HepG2 (cell line): ENCODE measurements at regions not wholly inside any gene's neighbourhood (a gene's known extent, or its start where the extent isn't known, plus 50 kb on each side); places are given as distances from the start of the nearest gene placed in this dataset.

Experiments
- ATAC-seq: fragments of 200-7000 bp; cut with Tn5 transposase; 3 replicates; pipeline ENCODE4 v1.9.1; 2020; ENCODE audit warnings: mild to moderate bottlenecking, moderate library complexity
- BruUV-seq: library from RNA; stranded (reverse); fragments of 400-500 nt; replicated peaks from 2 replicates; lab custom pipeline; 2021; lab: Mats Ljungman, UMichigan
- CTCF ChIA-PET: fragments of 300-600 bp; formaldehyde crosslinking; extraction: SDS; loops from one replicate; lab custom pipeline; 2021; ENCODE audit warnings: low total read pairs, inconsistent platforms, low intra/inter-chr PET ratio; lab: Yijun Ruan, JAX
- POLR2A ChIA-PET: fragments of 350-600 bp; sonication (Branson Sonifier 250); formaldehyde crosslinking; loops from one replicate; lab custom pipeline; 2020; ENCODE audit warnings: antibody characterized with exemption, inconsistent platforms; lab: Yijun Ruan, JAX
- DNase-seq: peaks from one replicate; pipeline ENCODE4 v3.0.0-alpha.2; 2015; ENCODE audit warnings: low spot score
- FAIRE-seq: peaks from 3 replicates; lab custom pipeline; 2011; peaks lifted over from hg19 to GRCh38; lab: Jason Lieb, UNC
- H2AFZ ChIP-seq: one replicate; pipeline ENCODE4 v1.6.1; 2011; ENCODE audit warnings: low read length, inconsistent platforms
- H3K27ac ChIP-seq: fragments of 300-600 bp; 3 replicates; pipeline ENCODE4 v1.8.0; 2011; ENCODE audit warnings: mixed run types, mild to moderate bottlenecking, mixed read lengths, low read length, inconsistent platforms; ENCODE audit not compliant: insufficient read depth; ENCODE audit errors: extremely low read length
- H3K27me3 ChIP-seq, 2 experiments: fragments of 200-600 bp in 1 of 2; 2 replicates in 1 of 2; 3 replicates in 1 of 2; pipeline versions ENCODE4 v1.6.0 to v1.8.0; 2011; ENCODE audit warnings: low read length in 2 of 2, mild to moderate bottlenecking in 2 of 2, moderate library complexity in 2 of 2, inconsistent platforms in 1 of 2; ENCODE audit not compliant: insufficient read depth in 2 of 2, control insufficient read depth in 1 of 2
- H3K36me3 ChIP-seq, 2 experiments: fragments of 200-600 bp in 1 of 2; replicated peaks in 1 of 2; 2 replicates in 1 of 2; 3 replicates in 1 of 2; pipeline versions ENCODE4 v1.5.1 to v1.8.0; 2011; ENCODE audit warnings: low read length in 2 of 2, inconsistent platforms in 1 of 2; ENCODE audit not compliant: insufficient read depth in 2 of 2, control insufficient read depth in 1 of 2
- H3K4me1 ChIP-seq: 2 replicates; pipeline ENCODE4 v1.5.1; 2012; ENCODE audit warnings: low read length, inconsistent platforms; ENCODE audit not compliant: insufficient read depth
- H3K4me2 ChIP-seq: 2 replicates; pipeline ENCODE4 v1.6.0; 2011; ENCODE audit warnings: low read depth, low read length, inconsistent platforms
- H3K4me3 ChIP-seq, 3 experiments: fragments of 200-600 bp in 1 of 3; sonication (generic), shearing (Covaris generic) in 1 of 3; replicated peaks in 1 of 3; 2 replicates each; pipeline ENCODE4 v1.5.1; 2011 to 2016; ENCODE audit warnings: low read length in 3 of 3, inconsistent platforms in 2 of 3, low read depth in 2 of 3, mild to moderate bottlenecking in 2 of 3, control low read depth in 1 of 3, mixed read lengths in 1 of 3; ENCODE audit not compliant: insufficient read depth in 1 of 3
- H3K79me2 ChIP-seq: one replicate; pipeline ENCODE4 v1.6.1; 2011; ENCODE audit warnings: low read length, inconsistent platforms; ENCODE audit not compliant: insufficient read depth
- H3K9ac ChIP-seq: 2 replicates; pipeline ENCODE4 v1.6.0; 2011; ENCODE audit warnings: mild to moderate bottlenecking, low read depth, low read length, inconsistent platforms; ENCODE audit not compliant: insufficient read depth
- H3K9me3 ChIP-seq: 2 replicates; pipeline ENCODE4 v1.5.1; 2012; ENCODE audit warnings: mild to moderate bottlenecking, low read length
- H4K20me1 ChIP-seq: 2 replicates; pipeline ENCODE4 v1.6.0; 2011; ENCODE audit warnings: inconsistent platforms, mild to moderate bottlenecking, low read length, moderate library complexity; ENCODE audit not compliant: insufficient read depth
- CBFB ChIP-seq: sonication (generic); formaldehyde crosslinking; IDR thresholded peaks from 2 replicates; pipeline ENCODE4 v1.4.0; 2020; ENCODE audit warnings: missing genetic modification reagents
- CSRNP2 ChIP-seq: sonication (generic); formaldehyde crosslinking; conservative IDR thresholded peaks from 2 replicates; pipeline ENCODE4 v1.8.0; 2022; ENCODE audit warnings: low read depth, missing genetic modification reagents
- FOSL2 ChIP-seq: sonication (generic); formaldehyde crosslinking; IDR thresholded peaks from 2 replicates; pipeline ENCODE4 v1.4.0; 2020; ENCODE audit warnings: missing genetic modification reagents
- FOXO4 ChIP-seq: sonication (generic); formaldehyde crosslinking; conservative IDR thresholded peaks from 2 replicates; pipeline ENCODE4 v1.8.1; 2023; ENCODE audit warnings: missing genetic modification reagents
- JARID2 ChIP-seq: sonication (generic); formaldehyde crosslinking; IDR thresholded peaks from 2 replicates; pipeline ENCODE4 v1.8.1; 2023; ENCODE audit warnings: missing genetic modification reagents, inconsistent platforms; ENCODE audit not compliant: insufficient replicate concordance
- KMT2B ChIP-seq: IDR thresholded peaks from 2 replicates; pipeline ENCODE4 v1.6.1; 2016; ENCODE audit warnings: missing genetic modification reagents, missing compliant biosample characterization
- MAF1 ChIP-seq: sonication (generic); formaldehyde crosslinking; IDR thresholded peaks from 2 replicates; pipeline ENCODE4 v1.5.0; 2020; ENCODE audit warnings: missing genetic modification reagents, borderline replicate concordance
- MAFG ChIP-seq: sonication (generic); formaldehyde crosslinking; IDR thresholded peaks from 2 replicates; pipeline ENCODE4 v1.5.1; 2020; ENCODE audit warnings: mild to moderate bottlenecking, missing genetic modification reagents
- MAZ ChIP-seq, 2 experiments: sonication (generic) in 1 of 2; formaldehyde crosslinking in 1 of 2; IDR thresholded peaks; 2 replicates each; pipeline versions ENCODE4 v1.5.0 to v1.6.1; 2012 to 2020; ENCODE audit warnings: low read depth in 2 of 2, mild to moderate bottlenecking in 2 of 2, borderline replicate concordance in 1 of 2, improper control_type of control experiment in 1 of 2, low read length in 1 of 2, missing genetic modification reagents in 1 of 2, moderate library complexity in 1 of 2
- ZBTB3 ChIP-seq: sonication (generic); formaldehyde crosslinking; IDR thresholded peaks from 2 replicates; pipeline ENCODE4 v1.4.0; 2020; ENCODE audit warnings: low read depth, mild to moderate bottlenecking, moderate library complexity, missing genetic modification reagents, borderline replicate concordance
- ZBTB42 ChIP-seq: sonication (generic); formaldehyde crosslinking; IDR thresholded peaks from 2 replicates; pipeline ENCODE4 v1.5.0; 2020; ENCODE audit warnings: mild to moderate bottlenecking, missing genetic modification reagents
- ZBTB7B ChIP-seq: sonication (generic); formaldehyde crosslinking; IDR thresholded peaks from 2 replicates; pipeline ENCODE4 v1.4.0; 2020; ENCODE audit warnings: missing genetic modification reagents
- ZNF101 ChIP-seq: sonication (generic); formaldehyde crosslinking; IDR thresholded peaks from 2 replicates; pipeline ENCODE4 v1.4.0; 2020; ENCODE audit warnings: mild to moderate bottlenecking, low read depth, missing genetic modification reagents, borderline replicate concordance
- ZNF124 ChIP-seq: sonication (generic); formaldehyde crosslinking; IDR thresholded peaks from 2 replicates; pipeline ENCODE4 v1.4.0; 2020; ENCODE audit warnings: missing genetic modification reagents
- ZNF230 ChIP-seq: sonication (generic); formaldehyde crosslinking; IDR thresholded peaks from 2 replicates; pipeline ENCODE4 v1.4.0; 2020; ENCODE audit warnings: mild to moderate bottlenecking, missing genetic modification reagents
- ZNF263 ChIP-seq: sonication (generic); formaldehyde crosslinking; IDR thresholded peaks from 2 replicates; pipeline ENCODE4 v1.4.0; 2020; ENCODE audit warnings: missing genetic modification reagents
- ZNF496 ChIP-seq: sonication (generic); formaldehyde crosslinking; IDR thresholded peaks from 2 replicates; pipeline ENCODE4 v1.8.1; 2023; ENCODE audit warnings: mild to moderate bottlenecking, moderate library complexity, missing genetic modification reagents; ENCODE audit not compliant: insufficient replicate concordance
- ZNF747 ChIP-seq: sonication (generic); formaldehyde crosslinking; IDR thresholded peaks from 2 replicates; pipeline ENCODE4 v1.8.1; 2023; ENCODE audit warnings: missing genetic modification reagents, mild to moderate bottlenecking, borderline replicate concordance
- ZNF816 ChIP-seq: sonication (generic); formaldehyde crosslinking; IDR thresholded peaks from 2 replicates; pipeline ENCODE4 v1.8.0; 2022; ENCODE audit warnings: missing genetic modification reagents, mild to moderate bottlenecking, borderline replicate concordance
- WGBS: methylation state at CpG from one replicate; pipeline ENCODE4 v1.1.6; 2017; ENCODE audit warnings: low lambda C conversion rate; 5-methylcytosine and 5-hydroxymethylcytosine counted together
- in situ Hi-C: cut with HindIII; loops from 2 replicates; pipeline ENCODE4 v1.10.0; 2017; ENCODE audit warnings: low pct_unique_long_range_greater_than_20kb; ENCODE audit not compliant: extremely low pct_ligation_motif_present
- intact Hi-C: fragments of 100-400 bp; cut with micrococcal nuclease; formaldehyde crosslinking; loops from one replicate; pipeline ENCODE4 v1.10.0; 2022; ENCODE audit not compliant: unreplicated experiment
- TF ChIP-seq, protein P1 (sequence below): sonication (generic); formaldehyde crosslinking; IDR thresholded peaks from 2 replicates; pipeline ENCODE4 v1.4.0; 2020; ENCODE audit warnings: missing genetic modification reagents

GRCh38 chr1:88557014-88557413 lies 127.1 kb upstream of the PKN2 start:
- no peak for ATAC-seq
- Histone ChIP-seq H3K27me3 (no peaks in the 10 kb centered on the region), H3K36me3 (no peaks in the 10 kb centered on the region), H3K4me3 (no peak overlapping the region), H2AFZ (no peak overlapping the region), H3K4me2 (no peak overlapping the region), H3K27ac (no peak overlapping the region), H3K4me1 (no peaks in the 10 kb centered on the region), H3K9ac (no peak overlapping the region), H3K79me2 (no peaks in the 10 kb centered on the region), H3K9me3 (no peaks in the 10 kb centered on the region), H4K20me1 (no peaks in the 10 kb centered on the region)
- in situ Hi-C loops (loop anchor here (25.0 kb wide), 1 partner anchor 1245 kb away; no protein-coding TSS in a partner anchor), intact Hi-C loops (no loop called here)
- ChIA-PET POLR2A (no interaction called here), CTCF (no interaction called here)
- 45% methylated on average over 3 of the region's 3 CpGs for WGBS
- BruUV-seq: no TSS peak
- FAIRE-seq: no peak
- no peak for TF ChIP-seq ZNF816 (CRISPR knock-in tag)
- TF ChIP-seq JARID2: no peak
- TF ChIP-seq, protein P1, sequence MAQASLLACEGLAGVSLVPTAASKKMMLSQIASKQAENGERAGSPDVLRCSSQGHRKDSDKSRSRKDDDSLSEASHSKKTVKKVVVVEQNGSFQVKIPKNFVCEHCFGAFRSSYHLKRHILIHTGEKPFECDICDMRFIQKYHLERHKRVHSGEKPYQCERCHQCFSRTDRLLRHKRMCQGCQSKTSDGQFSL: no peak
- no peak for TF ChIP-seq ZBTB7B (CRISPR knock-in tag)
- TF ChIP-seq FOSL2 (CRISPR knock-in tag): no peak
- no peak for TF ChIP-seq ZNF496 (CRISPR knock-in tag)
- no peak for TF ChIP-seq MAZ (IDR thresholded peaks at IDR 0.05; ENCODE audit: borderline replicate concordance, low read depth, low read length)
- TF ChIP-seq MAZ (CRISPR knock-in tag; IDR thresholded peaks at IDR 0.05; ENCODE audit: low read depth): no peak
- no peak for TF ChIP-seq MAF1
- TF ChIP-seq ZNF101 (CRISPR knock-in tag): no peak
- no peak for TF ChIP-seq ZBTB3 (CRISPR knock-in tag)
- TF ChIP-seq CSRNP2 (CRISPR knock-in tag): no peak
- TF ChIP-seq ZBTB42 (CRISPR knock-in tag): no peak
- no peak for TF ChIP-seq ZNF124 (CRISPR knock-in tag)
- no peak for TF ChIP-seq KMT2B (CRISPR knock-in tag)
- no peak for TF ChIP-seq ZNF747
- TF ChIP-seq FOXO4 (CRISPR knock-in tag): no peak
- no peak for TF ChIP-seq ZNF263 (CRISPR knock-in tag)
- TF ChIP-seq ZNF230 (CRISPR knock-in tag): no peak
- no peak for TF ChIP-seq CBFB
- TF ChIP-seq MAFG (CRISPR knock-in tag): no peak
- no peak for DNase-seq
